Heart right ventricle (tissue), 16 donors: ENCODE measurements at regions not wholly inside any gene's neighbourhood (a gene's known extent, or its start where the extent isn't known, plus 50 kb on each side); places are given as distances from the start of the nearest gene placed in this dataset.

Experiments
- ATAC-seq, 8 donors: fragments of 200-7000 bp; cut with Tn5 transposase; one replicate each; pipeline ENCODE4 v1.9.1; 2020; ENCODE audit warnings: mild to moderate bottlenecking in 8 of 8, moderate library complexity in 8 of 8, moderate number of reproducible peaks in 1 of 8
- DNase-seq, 2 donors: peaks; one replicate each; pipeline ENCODE4 v3.0.0-alpha.2; 2020
- H3K27ac ChIP-seq, 10 donors: fragments of 200-600 bp; sonication (generic) in 2 of 10; one replicate each; pipeline versions ENCODE4 v1.5.0 to v1.8.0; 2020 to 2022; ENCODE audit warnings: mild to moderate bottlenecking in 3 of 10
- H3K27me3 ChIP-seq, 7 donors: fragments of 200-600 bp; one replicate each; pipeline ENCODE4 v1.8.0; 2021 to 2022; ENCODE audit warnings: mild to moderate bottlenecking in 2 of 7
- H3K36me3 ChIP-seq, 9 donors: fragments of 200-600 bp; sonication (generic) in 1 of 9; one replicate each; pipeline versions ENCODE4 v1.5.0 to v1.8.0; 2020 to 2022; ENCODE audit warnings: mild to moderate bottlenecking in 2 of 9
- H3K4me1 ChIP-seq, 9 donors: fragments of 200-600 bp; sonication (generic) in 1 of 9; one replicate each; pipeline versions ENCODE4 v1.5.0 to v1.8.0; 2020 to 2022; ENCODE audit warnings: mild to moderate bottlenecking in 4 of 9
- H3K4me3 ChIP-seq, 10 donors: fragments of 200-600 bp; sonication (generic) in 2 of 10; one replicate each; pipeline versions ENCODE4 v1.5.0 to v1.8.0; 2020 to 2022; ENCODE audit warnings: mild to moderate bottlenecking in 7 of 10, moderate library complexity in 2 of 10
- H3K9me3 ChIP-seq, 11 donors: fragments of 200-600 bp in 10 of 11; sonication (generic) in 2 of 11; one replicate each; pipeline versions ENCODE4 v1.5.0 to v1.8.0; 2013 to 2022; ENCODE audit warnings: mild to moderate bottlenecking in 2 of 11, control low read depth in 1 of 11, moderate library complexity in 1 of 11
- WGBS, 2 donors: extraction: QIAGEN DNeasy Blood & Tissue Kit; methylation state at CpG; one replicate each; pipeline ENCODE4 v1.1.7; 2013; ENCODE audit warnings: inconsistent platforms in 1 of 2; 5-methylcytosine and 5-hydroxymethylcytosine counted together
- intact Hi-C, 10 donors: fragments of 100-400 bp; cut with DNase I; formaldehyde crosslinking; loops; one replicate each; pipeline versions ENCODE4 v1.11.1 to v1.14.2; 2022
- TF ChIP-seq, protein P1 (sequence below), 9 donors: fragments of 200-600 bp; sonication (generic) in 2 of 9; IDR thresholded peaks; one replicate each; pipeline versions ENCODE4 v1.5.0 to v1.8.0; 2021 to 2022; ENCODE audit warnings: antibody characterized with exemption in 9 of 9, mild to moderate bottlenecking in 5 of 9, moderate library complexity in 1 of 9
- donor health status: Arrhythmogenic right ventricular cardiomyopathy.
- donor health status: ischemic (EF 13 %, LVEDD 7.1; RV severe dilation, severe dysfunction).
- donor health status: healthy with polysubstance abuse.
- donor health status: DM: no; HTN: yes; CAD: no.
- donor health status: DM: no; HTN: no; CAD: no.
- donor health status: ischemic (EF 25% LVEDD 6.9; RV normal size, moderate dysfunction).
- donor health status: ischemic (EF 25% LVEDD 5.7; RV mildly dilated, moderate dysfunction).
- donor health status: healthy.
- donor health status: DM: yes; HTN: yes; CAD: no.
- donor health status: Ischemic cardiomyopathy.
- donor health status: ischemic (EF 35%, LVEDD 5.7; RV mildly dilated, moderate dysfunction).
- donor health status: nonischemic (EF 11% LVEDD 7.7; RV severe dilation, severe dysfunction).
- donor health status: DM: yes; HTN: yes; CAD: no.
- donor health status: PGD.
- donor health status: ischemic (EF 29% LVEDD 5.4; RV normal size, mild dysfunction).
- donor health status: nonischemic (EF 23%, LVEDD 6.1; RV moderate dilation, normal function).

DNA sequence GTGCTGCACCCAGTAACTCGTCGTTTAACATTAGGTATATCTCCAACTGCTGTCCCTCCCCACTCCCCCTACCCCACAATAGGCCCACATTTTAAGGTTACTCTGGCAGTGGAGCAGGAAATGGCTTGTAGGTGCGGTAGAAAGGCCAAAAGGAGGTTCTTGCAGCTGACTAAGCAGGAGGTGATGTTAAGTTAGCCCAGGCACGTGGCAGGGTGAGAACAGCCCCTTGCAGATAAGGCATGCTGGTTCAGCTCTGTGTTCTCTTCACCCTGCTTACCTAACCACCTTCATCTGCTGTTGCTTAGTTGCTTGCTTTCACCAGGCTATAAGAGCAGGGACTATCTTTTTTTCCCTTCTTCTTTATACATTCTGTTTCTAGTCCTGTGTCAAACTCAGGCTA lies 1082.8 kb upstream of the RBFOX1 start:
- H3K4me3 ChIP-seq, result no peak overlapping the region
- H3K27ac ChIP-seq, result no peak overlapping the region
- H3K4me1 ChIP-seq, result no peaks in the 10 kb centered on the region
- no peak for ATAC-seq
- DNase-seq, result no peak
- intact Hi-C loops, result no loop called here
- H3K36me3 ChIP-seq, result no peaks in the 10 kb centered on the region
- WGBS, 2 donors, result 32 to 36% methylated on average over 4 of the region's 4 CpGs
- no peaks in the 10 kb centered on the region for H3K9me3 ChIP-seq
- H3K27me3 ChIP-seq, result peaks cover 0 to 5% (median 0%) of the 10 kb centered on the region in 7 donors
- TF ChIP-seq, protein P1, sequence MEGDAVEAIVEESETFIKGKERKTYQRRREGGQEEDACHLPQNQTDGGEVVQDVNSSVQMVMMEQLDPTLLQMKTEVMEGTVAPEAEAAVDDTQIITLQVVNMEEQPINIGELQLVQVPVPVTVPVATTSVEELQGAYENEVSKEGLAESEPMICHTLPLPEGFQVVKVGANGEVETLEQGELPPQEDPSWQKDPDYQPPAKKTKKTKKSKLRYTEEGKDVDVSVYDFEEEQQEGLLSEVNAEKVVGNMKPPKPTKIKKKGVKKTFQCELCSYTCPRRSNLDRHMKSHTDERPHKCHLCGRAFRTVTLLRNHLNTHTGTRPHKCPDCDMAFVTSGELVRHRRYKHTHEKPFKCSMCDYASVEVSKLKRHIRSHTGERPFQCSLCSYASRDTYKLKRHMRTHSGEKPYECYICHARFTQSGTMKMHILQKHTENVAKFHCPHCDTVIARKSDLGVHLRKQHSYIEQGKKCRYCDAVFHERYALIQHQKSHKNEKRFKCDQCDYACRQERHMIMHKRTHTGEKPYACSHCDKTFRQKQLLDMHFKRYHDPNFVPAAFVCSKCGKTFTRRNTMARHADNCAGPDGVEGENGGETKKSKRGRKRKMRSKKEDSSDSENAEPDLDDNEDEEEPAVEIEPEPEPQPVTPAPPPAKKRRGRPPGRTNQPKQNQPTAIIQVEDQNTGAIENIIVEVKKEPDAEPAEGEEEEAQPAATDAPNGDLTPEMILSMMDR (IDR thresholded peaks at IDR 0.05), result no peak

DNA sequence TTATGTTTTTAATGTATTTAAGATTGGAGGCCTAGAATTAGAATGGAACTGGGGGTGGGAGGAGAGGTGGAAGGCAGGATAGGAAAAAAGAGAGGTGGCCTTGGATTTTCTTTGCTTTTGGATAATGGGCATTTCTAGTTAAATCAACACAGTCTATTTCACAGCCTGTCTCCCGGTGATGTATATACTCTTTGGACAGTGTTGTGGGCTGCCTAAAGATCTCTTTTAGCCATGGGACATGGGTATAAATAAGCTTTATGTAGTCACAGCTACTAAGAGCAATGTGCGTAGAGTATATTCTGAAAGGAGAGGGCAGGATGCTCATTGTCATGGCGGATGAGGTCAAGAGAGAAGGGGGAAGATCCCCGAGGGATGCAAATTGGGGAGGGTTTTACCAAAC lies 1084.4 kb upstream of the RBFOX1 start:
- peaks cover 0 to 5% (median 0%) of the 10 kb centered on the region in 7 donors for H3K27me3 ChIP-seq
- H3K9me3 ChIP-seq, result no peaks in the 10 kb centered on the region
- TF ChIP-seq, protein P1 (IDR thresholded peaks at IDR 0.05), result no peak
- no peak for DNase-seq
- H3K27ac ChIP-seq, result no peak overlapping the region
- intact Hi-C loops, result no loop called here
- no peak for ATAC-seq
- no peak overlapping the region for H3K4me3 ChIP-seq
- H3K4me1 ChIP-seq, result no peaks in the 10 kb centered on the region
- no peaks in the 10 kb centered on the region for H3K36me3 ChIP-seq
- 69 to 83% methylated on average over 4 of the region's 4 CpGs for WGBS, 2 donors

DNA sequence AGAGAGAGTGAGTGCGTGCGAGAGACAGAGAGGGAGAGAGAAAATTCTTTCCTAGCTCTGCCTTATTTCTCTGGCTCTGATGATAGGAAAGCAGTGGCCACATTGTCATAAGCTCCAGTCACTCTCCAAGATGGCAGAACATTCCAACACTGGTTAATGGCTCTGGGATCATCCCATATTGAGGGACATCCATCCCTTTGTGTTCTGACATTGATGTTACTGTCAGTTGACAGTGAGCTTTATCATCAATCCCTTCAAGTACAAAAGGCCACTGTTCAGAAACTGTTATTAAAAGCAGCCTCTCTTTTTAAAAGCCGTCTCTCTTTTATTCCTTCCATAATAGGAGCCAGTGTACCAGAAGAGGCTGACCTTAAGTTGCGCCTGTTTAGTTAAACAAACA lies 1084.9 kb upstream of the RBFOX1 start:
- Histone ChIP-seq H3K4me1 (no peaks in the 10 kb centered on the region), H3K9me3 (no peaks in the 10 kb centered on the region), H3K4me3 (no peak overlapping the region), H3K27ac (no peak overlapping the region), H3K27me3 (peaks cover 0 to 5% (median 0%) of the 10 kb centered on the region in 7 donors), H3K36me3 (no peaks in the 10 kb centered on the region)
- TF ChIP-seq, protein P1 (IDR thresholded peaks at IDR 0.05), result no peak
- no peak for ATAC-seq
- 79 to 80% methylated on average over 4 of the region's 4 CpGs for WGBS, 2 donors
- intact Hi-C loops, result no loop called here
- no peak for DNase-seq

DNA sequence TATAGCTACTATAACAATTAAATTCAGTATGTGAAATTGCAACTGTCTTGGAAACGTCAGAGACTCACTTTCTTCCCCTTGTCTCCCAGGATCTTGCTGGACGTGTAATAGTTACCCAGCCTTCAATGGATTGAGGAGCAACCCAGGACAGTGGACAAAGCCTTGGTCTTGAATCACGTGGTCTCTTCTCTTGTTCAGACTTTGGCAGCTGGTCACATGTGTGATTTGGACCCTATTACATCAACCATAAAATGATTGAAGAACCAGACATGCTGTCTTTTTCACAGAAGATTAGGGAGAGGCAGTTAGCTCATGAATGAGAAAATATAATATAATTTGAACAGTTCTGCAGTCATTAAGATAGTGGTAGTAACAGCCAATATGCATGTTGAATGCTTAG lies 1085.5 kb upstream of the RBFOX1 start:
- Histone ChIP-seq H3K27ac (no peak overlapping the region), H3K4me1 (no peaks in the 10 kb centered on the region), H3K4me3 (no peak overlapping the region), H3K27me3 (peaks cover 0 to 5% (median 0%) of the 10 kb centered on the region in 7 donors), H3K9me3 (no peaks in the 10 kb centered on the region), H3K36me3 (no peaks in the 10 kb centered on the region)
- intact Hi-C loops, result no loop called here
- DNase-seq, result no peak
- TF ChIP-seq, protein P1 (IDR thresholded peaks at IDR 0.05), result no peak
- no peak for ATAC-seq
- WGBS, 2 donors, result 61% methylated on average over 3 of the region's 3 CpGs

DNA sequence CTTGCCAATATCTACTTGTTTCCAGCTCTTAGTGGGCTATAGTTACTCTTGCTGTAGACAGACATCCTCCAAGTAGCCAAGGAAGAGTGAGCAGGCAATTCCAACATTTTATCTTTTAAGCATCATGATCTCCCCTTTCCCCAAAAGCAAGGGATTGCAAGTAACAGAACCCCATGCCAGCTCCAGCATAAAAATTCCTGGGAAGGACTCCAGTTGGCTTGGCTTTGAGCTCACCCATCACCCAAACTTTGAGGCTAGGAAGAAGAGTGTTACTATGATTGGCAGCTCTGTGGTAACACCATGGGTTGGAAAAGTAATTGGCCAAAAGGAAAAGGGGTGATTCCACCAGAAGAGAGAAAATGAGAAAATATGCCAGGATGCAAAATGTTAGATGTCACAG lies 1086.4 kb upstream of the RBFOX1 start:
- intact Hi-C loops, result no loop called here
- Histone ChIP-seq H3K4me1 (no peaks in the 10 kb centered on the region), H3K9me3 (no peaks in the 10 kb centered on the region), H3K36me3 (no peaks in the 10 kb centered on the region), H3K4me3 (no peak overlapping the region), H3K27ac (no peak overlapping the region), H3K27me3 (peaks cover 0 to 5% (median 0%) of the 10 kb centered on the region in 7 donors)
- TF ChIP-seq, protein P1 (IDR thresholded peaks at IDR 0.05), result no peak
- ATAC-seq, result no peak
- DNase-seq, result no peak
